Left ventricle myocardium superior (tissue), 1 donor: ENCODE measurements at regions not wholly inside any gene's neighbourhood (a gene's known extent, or its start where the extent isn't known, plus 50 kb on each side); places are given as distances from the start of the nearest gene placed in this dataset.

Experiments
- ATAC-seq: fragments of 200-7000 bp; cut with Tn5 transposase; one replicate; pipeline ENCODE4 v1.9.1; 2020; ENCODE audit warnings: mild to moderate bottlenecking, moderate library complexity
- DNase-seq: peaks from one replicate; pipeline ENCODE4 v3.0.0-alpha.2; 2020
- intact Hi-C: fragments of 100-400 bp; cut with micrococcal nuclease; formaldehyde crosslinking; loops from one replicate; pipeline ENCODE4 v1.11.0; 2022
- donor health status: DM: no; HTN: yes; CAD: no; lungs with severe emphysema.

GRCh38 chr2:129747500-129748125 is 231.9 kb upstream of the RAB6C start:
- intact Hi-C loops: no loop called here
- no peak for DNase-seq
- ATAC-seq: peak; percentile 51

GRCh38 chr2:129748250-129748649 is 231.2 kb upstream of the RAB6C start:
- ATAC-seq (no peak), DNase-seq (no peak)
- intact Hi-C loops: no loop called here

DNA sequence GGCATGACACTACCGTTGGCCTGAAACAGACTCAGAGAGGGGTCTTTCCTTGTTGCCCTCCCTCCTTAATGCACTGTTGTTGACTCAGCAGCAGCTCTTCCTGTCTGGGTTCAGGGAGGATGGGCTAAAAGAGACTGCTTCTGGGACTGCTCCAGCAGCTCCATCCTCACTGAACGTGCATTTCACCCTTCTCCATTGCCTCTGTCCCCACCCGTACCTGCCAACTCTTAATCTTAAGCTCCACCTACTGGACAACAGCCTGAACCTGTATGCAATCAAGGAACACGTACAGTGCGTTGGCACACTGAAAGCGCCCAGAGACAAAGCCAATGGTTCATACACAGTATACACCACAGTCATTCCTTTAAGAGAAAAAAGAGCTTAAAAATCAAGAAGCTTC is 230.8 kb upstream of the RAB6C start:
- ATAC-seq: peak; percentile 41
- no peak for DNase-seq
- intact Hi-C loops: no loop called here

DNA sequence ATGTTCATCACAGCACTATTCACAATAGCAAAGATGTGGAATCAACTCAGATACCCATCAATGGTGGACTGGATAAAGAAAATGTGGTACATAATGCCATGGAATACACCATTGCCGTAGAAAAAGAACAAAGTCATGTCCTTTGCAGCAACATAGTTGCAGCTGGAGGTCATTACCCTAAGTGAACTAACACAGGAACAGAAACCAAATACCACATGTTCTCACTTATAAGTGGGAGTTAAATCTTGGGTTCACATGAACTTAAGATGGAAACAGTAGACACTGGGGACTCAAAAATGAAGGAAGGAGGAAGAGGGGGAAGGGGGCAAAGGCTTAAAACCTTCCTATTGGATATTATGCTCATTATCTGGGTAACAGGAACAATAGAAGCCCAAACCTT is 228.1 kb upstream of the RAB6C start:
- ATAC-seq (no peak), DNase-seq (no peak)
- intact Hi-C loops: no loop called here

DNA sequence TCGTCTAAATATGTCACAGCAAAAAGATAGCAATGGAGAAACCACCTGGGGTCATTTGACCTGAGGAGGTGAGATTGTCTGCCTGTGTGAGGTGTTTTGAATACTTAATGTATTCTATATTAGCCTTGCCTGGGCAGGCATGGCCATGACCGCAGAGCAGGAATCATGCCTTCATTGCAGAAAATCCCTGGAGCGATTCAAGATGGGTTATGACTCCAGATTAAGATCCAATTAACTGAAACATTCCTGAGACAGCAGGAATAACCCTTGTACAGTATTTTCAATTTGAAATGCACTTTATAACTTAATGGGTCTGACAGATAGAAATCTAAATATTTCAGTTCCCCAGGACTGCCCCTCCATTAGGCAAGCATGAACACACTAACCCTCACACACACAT is 227.3 kb upstream of the RAB6C start:
- intact Hi-C loops: no loop called here
- no peak for ATAC-seq
- DNase-seq: no peak

- intact Hi-C loops: no loop called here
Observed at GRCh38 chr2:129752686-129753085, 226.8 kb upstream of the RAB6C start.

GRCh38 chr2:129753261-129753660 is 226.2 kb upstream of the RAB6C start:
- ATAC-seq: no peak
- intact Hi-C loops: no loop called here
- DNase-seq: no peak

More at GRCh38 chr2:129752686-129753085, 226.8 kb upstream of the RAB6C start:
- DNase-seq (no peak), ATAC-seq (no peak)

DNA sequence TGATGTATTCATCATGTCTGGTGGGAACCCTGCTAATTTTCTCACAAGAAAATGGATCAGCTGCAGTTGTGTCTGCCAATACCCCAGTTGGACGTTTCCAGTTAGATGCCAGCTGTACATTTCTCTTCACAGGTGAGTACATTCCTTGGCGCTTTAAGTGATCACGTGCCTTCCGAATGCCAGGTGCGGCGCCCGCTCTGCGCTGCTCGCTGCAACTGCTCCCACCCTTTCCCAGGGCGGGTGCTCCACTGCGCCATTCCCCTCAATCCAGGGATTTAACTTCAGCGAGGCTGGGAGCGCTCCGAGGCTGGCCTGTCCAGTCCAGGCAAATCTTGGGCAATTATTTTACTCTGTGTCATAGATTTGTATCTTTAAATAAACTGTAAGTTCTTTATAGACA is 225.0 kb upstream of the RAB6C start:
- DNase-seq (no peak), ATAC-seq (no peak)
- intact Hi-C loops: no loop called here

DNA sequence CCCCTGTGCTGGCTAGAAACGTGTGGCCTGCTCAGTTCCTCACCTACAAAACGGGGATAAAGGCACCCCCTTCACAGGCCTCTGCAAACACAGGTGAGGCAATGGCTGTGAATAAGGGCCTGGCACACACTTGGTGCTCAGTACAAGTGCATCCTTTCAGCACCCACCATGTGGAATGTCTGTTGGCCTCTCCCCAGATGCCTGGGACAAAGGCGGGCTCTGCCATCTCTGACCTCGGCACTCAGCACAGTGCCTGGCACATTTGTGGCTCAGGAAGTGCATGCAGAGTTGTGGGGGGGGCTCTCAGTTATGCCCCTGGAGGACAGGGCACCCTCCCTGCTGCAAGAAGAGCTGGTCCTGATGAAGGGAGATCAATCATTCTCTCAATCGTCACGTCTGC is 224.6 kb upstream of the RAB6C start:
- ATAC-seq: no peak
- DNase-seq: no peak
- intact Hi-C loops: no loop called here

DNA sequence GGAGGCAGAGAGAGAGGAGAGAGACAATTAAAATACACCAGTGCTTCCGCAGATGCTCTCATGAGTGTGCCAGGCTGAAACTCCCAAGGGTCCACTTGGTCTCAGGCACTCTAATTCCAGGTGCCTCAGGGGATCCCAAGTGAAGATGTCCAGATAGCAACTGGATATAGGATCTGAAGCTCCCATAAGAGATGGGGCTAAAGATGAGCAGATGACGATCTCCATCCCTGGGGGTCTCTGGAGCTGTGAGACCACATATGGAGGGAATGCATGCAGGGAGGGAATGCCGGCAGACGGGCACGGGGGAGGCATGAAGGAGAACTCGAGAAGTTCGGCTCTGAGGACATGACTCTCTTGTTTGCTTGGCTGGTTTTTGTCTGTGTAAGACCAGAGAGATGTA is 223.7 kb upstream of the RAB6C start:
- intact Hi-C loops: no loop called here
- ATAC-seq (no peak), DNase-seq (no peak)

GRCh38 chr2:129756276-129756675 is 223.2 kb upstream of the RAB6C start:
- DNase-seq (no peak), ATAC-seq (no peak)
- intact Hi-C loops: no loop called here

DNA sequence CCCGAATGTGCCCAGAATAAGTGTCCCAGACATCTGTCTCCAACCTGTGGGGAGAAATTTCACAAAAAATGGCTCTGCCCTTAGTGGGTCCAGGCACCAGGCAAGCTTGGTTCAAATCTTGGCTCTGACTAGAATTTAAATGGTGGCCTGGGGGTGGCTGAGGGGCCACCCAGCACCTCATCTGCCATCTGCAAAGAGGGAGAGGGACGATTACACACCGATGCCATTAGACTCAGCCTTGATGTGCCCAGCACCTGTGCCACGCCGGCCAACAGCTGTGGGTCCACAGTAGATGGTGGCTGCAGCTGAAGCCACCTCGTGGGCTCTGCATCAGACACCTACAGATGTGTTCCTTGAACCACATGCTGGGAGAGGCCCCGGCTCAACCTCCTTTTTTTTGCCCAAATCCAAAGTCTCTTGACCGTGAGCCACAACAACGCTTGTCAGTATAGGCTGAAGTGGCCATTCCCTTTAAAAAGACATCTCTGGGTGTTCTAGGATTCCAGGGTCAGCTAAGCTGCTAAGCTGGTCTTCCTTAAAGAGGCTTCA is 222.0 kb upstream of the RAB6C start:
- no peak for ATAC-seq
- DNase-seq: no peak
- intact Hi-C loops: no loop called here

DNA sequence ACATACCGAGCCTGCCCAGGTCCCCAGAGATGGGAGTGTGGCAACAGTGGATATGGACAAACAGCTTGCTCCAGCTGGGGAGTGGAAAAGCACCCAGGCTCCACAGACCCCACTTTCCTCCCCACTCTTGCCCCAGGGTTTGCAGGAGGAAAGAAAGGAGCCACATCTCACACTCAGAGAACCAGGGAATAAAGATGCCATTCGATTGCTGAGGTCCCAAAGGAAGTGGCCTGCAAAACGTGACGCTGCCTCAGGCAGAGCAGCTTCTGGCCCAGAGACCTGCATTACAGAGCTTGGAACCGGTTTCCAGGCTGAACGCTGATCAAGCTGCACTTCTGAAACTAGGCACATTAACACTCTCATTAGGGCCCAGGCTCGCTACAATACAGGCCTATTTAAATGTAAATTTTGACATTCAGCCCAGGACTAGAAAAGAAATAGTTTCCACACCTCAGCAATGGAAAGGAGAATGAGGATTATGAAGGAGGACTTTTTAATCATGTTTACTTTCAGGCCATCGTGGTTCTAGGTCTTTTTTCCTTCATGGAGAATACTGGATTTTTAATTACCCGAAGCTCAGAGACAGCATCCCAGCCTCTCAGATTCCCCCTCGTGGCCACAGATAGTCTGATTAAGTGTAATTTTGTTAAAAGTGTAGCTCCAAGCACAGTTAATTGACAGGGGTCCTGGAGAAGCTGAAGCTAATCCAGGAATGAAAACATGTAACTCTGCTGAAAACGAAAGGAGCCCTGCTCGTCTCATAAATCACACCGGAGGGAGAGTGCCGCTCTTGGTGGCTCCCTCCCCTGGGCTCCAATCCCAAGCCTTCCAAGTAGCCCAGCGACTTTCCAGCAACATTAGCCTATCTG is 221.3 kb upstream of the RAB6C start:
- ATAC-seq (peak; percentile 82), DNase-seq (peak; percentile 58)
- intact Hi-C loops: no loop called here

DNA sequence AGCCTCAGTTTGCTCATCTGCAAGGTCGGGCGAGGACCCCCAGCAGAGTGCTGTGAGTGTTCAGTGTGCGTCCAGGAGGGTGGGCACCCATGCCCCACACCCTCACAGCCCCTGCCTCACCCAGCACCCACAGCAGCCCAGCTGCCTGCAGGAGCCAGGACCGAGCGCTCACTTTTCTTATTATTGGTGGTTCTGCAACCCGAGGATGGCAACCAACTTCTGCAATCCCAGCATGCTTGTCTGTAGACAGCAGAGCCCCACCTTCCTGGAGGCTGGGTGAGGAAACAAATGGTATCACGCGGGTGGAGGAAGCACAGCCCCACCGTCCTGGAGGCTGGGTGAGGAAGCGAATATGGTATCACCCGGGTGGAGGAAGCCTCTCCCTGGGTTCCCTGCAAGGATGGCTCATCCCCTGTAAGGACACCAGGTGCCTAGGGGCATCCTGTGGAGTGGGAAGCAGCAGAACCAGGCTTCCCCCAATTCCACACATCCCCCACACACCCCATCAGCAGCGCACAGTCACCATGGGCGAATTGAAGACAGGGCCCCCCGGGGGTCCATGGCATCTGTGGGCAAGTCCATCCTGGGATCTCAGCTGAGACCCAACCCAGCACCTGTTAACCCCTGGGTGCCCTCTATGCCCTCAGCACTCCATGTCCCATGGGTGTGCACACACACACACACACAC is 220.5 kb upstream of the RAB6C start:
- peak; percentile 77 for ATAC-seq
- peak; percentile 50 for DNase-seq
- intact Hi-C loops: no loop called here

DNA sequence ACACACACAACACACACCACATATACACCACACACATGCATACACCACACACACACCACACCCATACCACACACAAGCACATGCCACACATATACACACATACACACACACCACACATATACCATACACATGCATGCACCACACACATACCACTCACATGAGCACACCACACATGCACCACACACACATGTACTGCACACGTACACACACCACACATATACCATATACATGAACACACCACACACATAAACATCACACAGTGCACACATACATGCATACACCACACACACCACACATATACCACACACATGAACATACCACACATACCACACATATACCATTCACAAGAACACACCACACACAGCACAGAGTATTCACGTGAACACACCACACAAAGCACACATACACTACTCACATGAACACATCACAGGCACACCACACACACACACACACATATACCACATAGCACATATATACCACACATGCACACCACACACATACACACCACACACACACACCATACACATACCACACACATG is 219.9 kb upstream of the RAB6C start:
- ATAC-seq: no peak
- DNase-seq: no peak
- intact Hi-C loops: no loop called here

GRCh38 chr2:129760669-129761068 is 218.8 kb upstream of the RAB6C start:
- DNase-seq (no peak), ATAC-seq (no peak)
- intact Hi-C loops: no loop called here

- intact Hi-C loops: no loop called here
- DNase-seq (no peak), ATAC-seq (no peak)
Observed at GRCh38 chr2:129761569-129762021, 217.9 kb upstream of the RAB6C start.

GRCh38 chr2:129762386-129763189 is 216.9 kb upstream of the RAB6C start:
- ATAC-seq (no peak), DNase-seq (no peak)
- intact Hi-C loops: no loop called here
